ENCODE measurements at regions not wholly inside any gene's neighbourhood (a gene's known extent, or its start where the extent isn't known, plus 50 kb on each side); places are given as distances from the start of the nearest gene placed in this dataset.

- Histone ChIP-seq H3K27me3 (ENCODE audit: control insufficient read depth, insufficient read depth, low read length) (no peaks in the 10 kb centered on the region), H3K4me3 (ENCODE audit: low read length in 3 of 3) (no peak overlapping the region), H3K4me1 (ENCODE audit: control insufficient read depth in 2 of 3, insufficient read depth in 2 of 3, low read depth in 1 of 3, low read length in 3 of 3) (no peaks in the 10 kb centered on the region), H3K9ac (ENCODE audit: low read length in 3 of 3) (no peak overlapping the region), H3K9me3 (ENCODE audit: control insufficient read depth in 2 of 3, insufficient read depth in 1 of 3, low read length in 3 of 3) (no peaks in the 10 kb centered on the region), H3K36me3 (ENCODE audit: control insufficient read depth in 2 of 3, insufficient read depth in 3 of 3, low read length in 3 of 3) (no peaks in the 10 kb centered on the region), H3K27ac (ENCODE audit: low read depth in 2 of 2, low read length in 2 of 2) (no peak overlapping the region)
- DNase-seq (peak in 2 of 5 donors; percentile 29 to 39), FAIRE-seq (no peak)
- TF ChIP-seq, protein P1, sequence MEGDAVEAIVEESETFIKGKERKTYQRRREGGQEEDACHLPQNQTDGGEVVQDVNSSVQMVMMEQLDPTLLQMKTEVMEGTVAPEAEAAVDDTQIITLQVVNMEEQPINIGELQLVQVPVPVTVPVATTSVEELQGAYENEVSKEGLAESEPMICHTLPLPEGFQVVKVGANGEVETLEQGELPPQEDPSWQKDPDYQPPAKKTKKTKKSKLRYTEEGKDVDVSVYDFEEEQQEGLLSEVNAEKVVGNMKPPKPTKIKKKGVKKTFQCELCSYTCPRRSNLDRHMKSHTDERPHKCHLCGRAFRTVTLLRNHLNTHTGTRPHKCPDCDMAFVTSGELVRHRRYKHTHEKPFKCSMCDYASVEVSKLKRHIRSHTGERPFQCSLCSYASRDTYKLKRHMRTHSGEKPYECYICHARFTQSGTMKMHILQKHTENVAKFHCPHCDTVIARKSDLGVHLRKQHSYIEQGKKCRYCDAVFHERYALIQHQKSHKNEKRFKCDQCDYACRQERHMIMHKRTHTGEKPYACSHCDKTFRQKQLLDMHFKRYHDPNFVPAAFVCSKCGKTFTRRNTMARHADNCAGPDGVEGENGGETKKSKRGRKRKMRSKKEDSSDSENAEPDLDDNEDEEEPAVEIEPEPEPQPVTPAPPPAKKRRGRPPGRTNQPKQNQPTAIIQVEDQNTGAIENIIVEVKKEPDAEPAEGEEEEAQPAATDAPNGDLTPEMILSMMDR (IDR thresholded peaks at IDR 0.05; ENCODE audit: borderline replicate concordance, extremely low read depth, insufficient read depth) = no peak
- intact Hi-C loops (cut with DNase I) = no loop called here
Measured at GRCh38 chr6:86459978-86460377, 477.4 kb upstream of the HTR1E start.

DNA sequence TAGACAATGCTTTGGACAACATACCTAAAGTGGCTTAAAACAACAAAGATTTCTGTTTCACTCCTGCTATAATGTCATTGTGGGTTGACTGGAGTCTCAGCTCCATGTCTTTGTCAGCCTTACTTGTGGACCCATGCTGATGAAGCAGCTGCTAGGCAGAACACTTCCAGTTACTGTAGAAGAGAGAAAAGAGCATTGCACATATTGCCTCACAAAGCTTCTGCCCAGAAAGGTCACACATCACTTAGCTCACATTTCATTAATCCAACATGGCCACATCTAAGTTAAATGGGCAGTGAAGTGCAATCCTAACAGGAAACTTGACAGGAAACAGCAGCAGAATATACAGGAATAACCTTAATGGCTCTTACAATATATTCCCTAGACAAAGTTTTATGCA is 480.5 kb upstream of the HTR1E start:
- intact Hi-C loops (cut with DNase I) = no loop called here
- no peaks in the 10 kb centered on the region for H3K27me3 ChIP-seq (ENCODE audit: control insufficient read depth, insufficient read depth, low read length)
- H3K4me3 ChIP-seq (ENCODE audit: low read length in 3 of 3) = no peak overlapping the region
- H3K9me3 ChIP-seq (ENCODE audit: control insufficient read depth in 2 of 3, insufficient read depth in 1 of 3, low read length in 3 of 3) = no peaks in the 10 kb centered on the region
- no peak overlapping the region for H3K9ac ChIP-seq (ENCODE audit: low read length in 3 of 3)
- no peaks in the 10 kb centered on the region for H3K36me3 ChIP-seq (ENCODE audit: control insufficient read depth in 2 of 3, insufficient read depth in 3 of 3, low read length in 3 of 3)
- H3K27ac ChIP-seq (ENCODE audit: low read depth in 2 of 2, low read length in 2 of 2) = no peak overlapping the region
- DNase-seq (no peak), FAIRE-seq (no peak)
- no peaks in the 10 kb centered on the region for H3K4me1 ChIP-seq (ENCODE audit: control insufficient read depth in 2 of 3, insufficient read depth in 2 of 3, low read depth in 1 of 3, low read length in 3 of 3)
- TF ChIP-seq, protein P1 (IDR thresholded peaks at IDR 0.05; ENCODE audit: borderline replicate concordance, extremely low read depth, insufficient read depth) = no peak

DNA sequence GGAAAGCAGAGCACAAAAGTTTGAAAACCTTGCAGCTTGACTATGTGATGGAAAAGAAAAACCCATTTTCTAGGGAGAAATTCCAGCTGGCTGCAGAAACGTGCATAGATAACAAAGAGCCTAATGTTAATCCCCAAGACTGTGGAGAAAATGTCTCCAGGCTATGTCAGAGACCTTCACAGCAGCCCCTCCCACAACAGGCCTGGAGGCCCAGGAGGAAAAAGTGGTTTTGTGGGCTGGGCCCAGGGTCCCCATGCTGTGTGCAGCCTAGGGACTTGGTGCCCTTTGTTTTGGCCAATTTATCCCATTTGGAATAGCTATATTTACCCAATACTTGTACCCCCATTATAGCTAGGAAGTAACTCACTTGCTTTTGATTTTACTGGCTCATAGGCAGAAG is 484.1 kb upstream of the HTR1E start:
- no peaks in the 10 kb centered on the region for H3K27me3 ChIP-seq (ENCODE audit: control insufficient read depth, insufficient read depth, low read length)
- no peaks in the 10 kb centered on the region for H3K4me1 ChIP-seq (ENCODE audit: control insufficient read depth in 2 of 3, insufficient read depth in 2 of 3, low read depth in 1 of 3, low read length in 3 of 3)
- FAIRE-seq (no peak), DNase-seq (no peak)
- intact Hi-C loops (cut with DNase I) = no loop called here
- no peak overlapping the region for H3K9ac ChIP-seq (ENCODE audit: low read length in 3 of 3)
- no peak overlapping the region for H3K27ac ChIP-seq (ENCODE audit: low read depth in 2 of 2, low read length in 2 of 2)
- H3K9me3 ChIP-seq (ENCODE audit: control insufficient read depth in 2 of 3, insufficient read depth in 1 of 3, low read length in 3 of 3) = no peaks in the 10 kb centered on the region
- TF ChIP-seq, protein P1 (IDR thresholded peaks at IDR 0.05; ENCODE audit: borderline replicate concordance, extremely low read depth, insufficient read depth) = no peak
- no peaks in the 10 kb centered on the region for H3K36me3 ChIP-seq (ENCODE audit: control insufficient read depth in 2 of 3, insufficient read depth in 3 of 3, low read length in 3 of 3)
- H3K4me3 ChIP-seq (ENCODE audit: low read length in 3 of 3) = no peak overlapping the region

DNA sequence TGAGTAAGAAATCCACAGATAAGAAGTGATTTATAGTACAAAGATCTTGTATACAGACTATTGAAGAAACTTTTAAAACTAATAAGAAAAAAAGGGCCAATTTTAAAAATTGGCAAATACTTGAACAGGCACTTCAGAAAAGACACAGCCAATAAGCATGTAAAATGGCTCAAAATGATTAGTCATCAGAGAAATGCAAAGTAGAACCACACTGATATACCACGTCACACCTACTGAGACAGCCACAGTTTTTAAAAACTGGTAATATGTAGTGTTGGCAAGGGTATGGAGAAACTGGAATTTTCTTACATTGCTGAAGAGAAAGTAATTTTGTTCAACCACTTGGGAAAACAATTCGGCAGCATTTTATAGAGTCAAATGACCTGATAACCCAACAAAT is 488.9 kb upstream of the HTR1E start:
- DNase-seq = no peak
- no peak for FAIRE-seq
- TF ChIP-seq, protein P1 (IDR thresholded peaks at IDR 0.05; ENCODE audit: borderline replicate concordance, extremely low read depth, insufficient read depth) = no peak

More for the DNA sequence above, 488.9 kb upstream of the HTR1E start:
- H3K9ac ChIP-seq (ENCODE audit: low read length in 3 of 3) = no peak overlapping the region
- intact Hi-C loops (cut with DNase I) = no loop called here
- H3K4me1 ChIP-seq (ENCODE audit: control insufficient read depth in 2 of 3, insufficient read depth in 2 of 3, low read depth in 1 of 3, low read length in 3 of 3) = no peaks in the 10 kb centered on the region
- H3K36me3 ChIP-seq (ENCODE audit: control insufficient read depth in 2 of 3, insufficient read depth in 3 of 3, low read length in 3 of 3) = no peaks in the 10 kb centered on the region
- no peak overlapping the region for H3K4me3 ChIP-seq (ENCODE audit: low read length in 3 of 3)
- H3K27me3 ChIP-seq (ENCODE audit: control insufficient read depth, insufficient read depth, low read length) = no peaks in the 10 kb centered on the region
- no peaks in the 10 kb centered on the region for H3K9me3 ChIP-seq (ENCODE audit: control insufficient read depth in 2 of 3, insufficient read depth in 1 of 3, low read length in 3 of 3)
- no peak overlapping the region for H3K27ac ChIP-seq (ENCODE audit: low read depth in 2 of 2, low read length in 2 of 2)

Measured in kidney (tissue), 13 donors.